Stomach (tissue), 4 donors: ENCODE measurements at regions not wholly inside any gene's neighbourhood (a gene's known extent, or its start where the extent isn't known, plus 50 kb on each side); places are given as distances from the start of the nearest gene placed in this dataset.

ENCODE experiments used
- POLR2AphosphoS5 ChIP-seq, 3 donors: sonication (generic); formaldehyde crosslinking; IDR thresholded peaks; one replicate each; pipeline ENCODE4 v1.6.1; 2016; ENCODE audit warnings: antibody characterized with exemption in 3 of 3
- TF ChIP-seq, protein P1 (sequence below), 7 experiments: fragments of 450-650 bp in 4 of 7; fragments of 200-600 bp in 3 of 7; sonication (generic) in 3 of 7; IDR thresholded peaks; one replicate each; pipeline ENCODE4 v1.5.1; 2016 to 2019; ENCODE audit warnings: antibody characterized with exemption in 7 of 7, control low read depth in 2 of 7, mild to moderate bottlenecking in 1 of 7

GRCh38 chr9:119675951-119676350 lies 306.7 kb upstream of the BRINP1 start:
- TF ChIP-seq, protein P1, sequence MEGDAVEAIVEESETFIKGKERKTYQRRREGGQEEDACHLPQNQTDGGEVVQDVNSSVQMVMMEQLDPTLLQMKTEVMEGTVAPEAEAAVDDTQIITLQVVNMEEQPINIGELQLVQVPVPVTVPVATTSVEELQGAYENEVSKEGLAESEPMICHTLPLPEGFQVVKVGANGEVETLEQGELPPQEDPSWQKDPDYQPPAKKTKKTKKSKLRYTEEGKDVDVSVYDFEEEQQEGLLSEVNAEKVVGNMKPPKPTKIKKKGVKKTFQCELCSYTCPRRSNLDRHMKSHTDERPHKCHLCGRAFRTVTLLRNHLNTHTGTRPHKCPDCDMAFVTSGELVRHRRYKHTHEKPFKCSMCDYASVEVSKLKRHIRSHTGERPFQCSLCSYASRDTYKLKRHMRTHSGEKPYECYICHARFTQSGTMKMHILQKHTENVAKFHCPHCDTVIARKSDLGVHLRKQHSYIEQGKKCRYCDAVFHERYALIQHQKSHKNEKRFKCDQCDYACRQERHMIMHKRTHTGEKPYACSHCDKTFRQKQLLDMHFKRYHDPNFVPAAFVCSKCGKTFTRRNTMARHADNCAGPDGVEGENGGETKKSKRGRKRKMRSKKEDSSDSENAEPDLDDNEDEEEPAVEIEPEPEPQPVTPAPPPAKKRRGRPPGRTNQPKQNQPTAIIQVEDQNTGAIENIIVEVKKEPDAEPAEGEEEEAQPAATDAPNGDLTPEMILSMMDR (IDR thresholded peaks at IDR 0.05) = no peak
- no peak for TF ChIP-seq POLR2AphosphoS5 (IDR thresholded peaks at IDR 0.05)
